AG10803 (cell line): ENCODE measurements at regions not wholly inside any gene's neighbourhood (a gene's known extent, or its start where the extent isn't known, plus 50 kb on each side); places are given as distances from the start of the nearest gene placed in this dataset.

Source experiments
- DNase-seq: peaks from one replicate; pipeline ENCODE4 v3.0.0; 2010; ENCODE audit warnings: low read depth
- H3K4me3 ChIP-seq: 2 replicates; pipeline ENCODE4 v1.5.1; 2011; ENCODE audit warnings: mild to moderate bottlenecking, low read length, control low read depth
- CTCF ChIP-seq: conservative IDR thresholded peaks from 2 replicates; pipeline ENCODE4 v1.5.1; 2011; ENCODE audit warnings: mild to moderate bottlenecking, low read length, control low read depth, inconsistent platforms

GRCh38 chr15:38672814-38673670, 108.4 kb upstream of the RASGRP1 start:
- DNase-seq: no peak
- no peak overlapping the region for H3K4me3 ChIP-seq
- no peak for TF ChIP-seq CTCF

- H3K4me3 ChIP-seq: no peak overlapping the region
- no peak for TF ChIP-seq CTCF
- DNase-seq: no peak
Measured at GRCh38 chr15:38674448-38674847, 109.8 kb upstream of the RASGRP1 start.

- DNase-seq: no peak
- TF ChIP-seq CTCF: no peak
- H3K4me3 ChIP-seq: no peak overlapping the region
Measured at GRCh38 chr15:38678281-38678680, 113.7 kb upstream of the RASGRP1 start.

GRCh38 chr15:38680775-38681174, 116.2 kb upstream of the RASGRP1 start:
- DNase-seq: no peak
- no peak for TF ChIP-seq CTCF

GRCh38 chr15:38682363-38682762, 117.7 kb upstream of the RASGRP1 start:
- no peak for TF ChIP-seq CTCF
- no peak overlapping the region for H3K4me3 ChIP-seq
- no peak for DNase-seq

More at GRCh38 chr15:38680775-38681174, 116.2 kb upstream of the RASGRP1 start:
- no peak overlapping the region for H3K4me3 ChIP-seq

GRCh38 chr15:38682861-38683260, 118.2 kb upstream of the RASGRP1 start:
- H3K4me3 ChIP-seq: no peak overlapping the region
- TF ChIP-seq CTCF: no peak
- no peak for DNase-seq
